Left colon (tissue), 2 donors: ENCODE measurements at regions not wholly inside any gene's neighbourhood (a gene's known extent, or its start where the extent isn't known, plus 50 kb on each side); places are given as distances from the start of the nearest gene placed in this dataset.

Experiments
- ATAC-seq: fragments of 200-7000 bp; cut with Tn5 transposase; one replicate; pipeline ENCODE4 v1.9.1; 2020; ENCODE audit warnings: mild to moderate bottlenecking, moderate library complexity
- DNase-seq, 2 donors: peaks; one replicate each; pipeline ENCODE4 v3.0.0-alpha.2; 2020
- intact Hi-C, 2 donors: fragments of 100-400 bp; cut with DNase I in 1 of 2; cut with micrococcal nuclease in 1 of 2; formaldehyde crosslinking; loops; one replicate each; pipeline versions ENCODE4 v1.11.2 to v1.14.0; 2022; cut with DNase I, micrococcal nuclease
- donor health status: DM: no; HTN: no; CAD: no.
- donor health status: DM: yes; HTN: yes; CAD: no.

DNA sequence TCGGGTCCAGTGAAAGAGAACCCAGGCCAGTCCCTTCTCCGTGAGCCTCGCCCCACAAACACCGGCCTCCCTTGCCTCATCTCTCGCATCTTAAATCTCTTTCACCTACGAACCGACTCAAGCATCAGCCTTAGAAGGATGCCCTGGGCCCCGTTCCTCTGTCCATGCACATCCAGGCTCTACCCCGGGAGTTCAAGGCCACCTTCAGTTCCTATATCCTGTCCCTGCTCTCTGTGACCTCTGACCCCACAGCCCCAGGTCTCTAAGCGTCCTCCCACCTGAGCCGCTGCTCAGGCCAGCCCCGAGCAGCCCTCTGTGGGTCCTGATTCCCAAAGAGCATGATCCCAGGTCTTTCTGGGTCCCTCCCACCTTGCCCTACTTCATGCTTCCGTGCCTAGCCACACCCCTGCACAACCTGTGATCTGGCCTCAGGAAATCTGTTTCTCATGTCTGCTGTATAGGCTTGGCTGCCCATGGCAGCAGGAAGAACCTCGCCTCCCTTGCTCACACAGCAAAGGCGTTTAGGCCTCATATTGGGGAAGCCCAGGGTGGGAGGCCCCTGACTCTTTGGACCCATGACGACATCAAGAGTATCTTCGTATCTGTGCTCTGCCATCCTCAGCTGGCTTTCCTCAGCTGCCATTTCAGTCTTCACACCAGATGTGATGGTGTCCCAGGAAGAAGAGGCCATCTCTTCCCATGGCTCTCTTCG is 77.5 kb upstream of the SEPTIN5 start:
- intact Hi-C loops, result no loop called here

DNA sequence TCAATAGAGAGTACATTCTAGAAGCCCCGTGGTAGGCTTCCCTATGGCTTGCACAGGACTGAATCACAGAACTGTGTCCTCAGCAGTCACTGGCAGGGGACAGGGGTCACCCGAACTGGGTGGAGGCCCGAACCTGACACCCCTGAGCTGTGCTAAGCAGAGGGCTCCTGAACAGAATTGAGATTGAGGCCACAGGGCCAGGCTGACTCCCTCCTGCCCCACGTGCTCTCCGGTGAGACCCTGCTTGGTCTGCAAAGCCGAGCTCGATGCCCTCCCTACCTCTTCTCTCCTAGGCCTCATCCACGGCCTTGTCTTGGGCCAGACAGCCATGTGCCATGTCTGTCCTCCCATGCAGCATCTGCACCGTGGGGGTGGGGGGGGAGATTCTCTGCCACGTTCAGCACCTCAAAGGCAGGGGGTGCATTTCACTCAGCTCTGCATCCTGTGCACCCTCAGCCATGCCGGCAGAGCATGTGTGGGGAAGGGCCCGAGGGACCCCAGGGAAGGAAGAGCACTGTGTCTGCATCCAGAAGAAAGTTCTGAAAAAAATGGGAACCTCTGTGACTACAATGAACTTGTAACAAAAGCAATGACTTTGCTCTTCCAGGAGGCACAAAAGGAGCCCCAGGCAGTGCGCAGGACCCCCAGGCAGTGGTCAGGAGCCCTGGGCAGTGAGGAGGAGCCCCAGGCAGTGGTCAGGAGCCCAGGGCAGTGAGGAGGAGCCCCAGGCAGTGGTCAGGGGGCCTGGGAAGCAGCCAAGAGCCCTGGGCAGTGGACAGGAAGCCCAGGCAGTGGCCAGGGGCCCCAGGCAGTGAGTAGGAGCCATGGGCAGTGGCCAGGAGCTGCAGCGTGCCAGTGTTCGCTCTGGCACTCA is 76.7 kb upstream of the SEPTIN5 start:
- no peak for ATAC-seq
- no peak for DNase-seq
- intact Hi-C loops, result no loop called here

More for the DNA sequence above, 77.5 kb upstream of the SEPTIN5 start:
- ATAC-seq (no peak), DNase-seq (no peak)

DNA sequence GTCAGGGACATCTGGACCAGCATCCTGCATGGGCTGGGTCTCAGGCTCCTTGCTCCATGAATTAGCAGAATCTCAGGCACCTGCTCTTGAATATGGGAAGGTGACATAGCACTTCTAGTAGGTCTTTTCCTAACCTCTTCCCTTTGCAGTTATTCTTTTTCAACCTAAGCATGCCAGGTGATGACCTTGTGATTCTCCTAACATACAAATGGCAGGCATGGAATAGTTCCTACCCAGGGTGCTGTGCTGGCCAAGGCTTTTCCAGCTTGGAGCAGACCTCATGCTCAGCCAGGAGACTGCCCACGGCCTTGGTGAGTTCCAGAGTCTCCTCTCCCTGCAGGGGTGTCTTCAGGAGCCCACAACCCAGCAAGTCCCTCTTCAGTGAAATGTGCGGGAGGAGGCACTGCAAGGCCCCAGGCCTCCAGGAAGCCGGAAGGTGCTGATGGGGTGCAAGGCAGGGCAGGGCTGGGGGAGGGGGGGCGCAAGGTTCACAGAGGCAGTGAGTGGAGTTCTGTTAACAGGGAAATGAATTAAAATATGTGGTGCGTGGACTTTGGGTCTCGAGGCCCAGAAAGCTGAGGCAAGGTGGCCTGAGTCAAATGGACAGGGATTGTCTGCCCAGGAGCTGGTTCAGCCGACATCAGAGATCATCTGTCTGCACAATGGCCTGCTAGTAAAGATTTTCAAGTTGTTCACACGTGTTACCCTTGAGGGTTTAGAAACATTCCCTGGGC is 75.9 kb upstream of the SEPTIN5 start:
- no peak for DNase-seq
- intact Hi-C loops, result no loop called here
- ATAC-seq, result no peak

DNA sequence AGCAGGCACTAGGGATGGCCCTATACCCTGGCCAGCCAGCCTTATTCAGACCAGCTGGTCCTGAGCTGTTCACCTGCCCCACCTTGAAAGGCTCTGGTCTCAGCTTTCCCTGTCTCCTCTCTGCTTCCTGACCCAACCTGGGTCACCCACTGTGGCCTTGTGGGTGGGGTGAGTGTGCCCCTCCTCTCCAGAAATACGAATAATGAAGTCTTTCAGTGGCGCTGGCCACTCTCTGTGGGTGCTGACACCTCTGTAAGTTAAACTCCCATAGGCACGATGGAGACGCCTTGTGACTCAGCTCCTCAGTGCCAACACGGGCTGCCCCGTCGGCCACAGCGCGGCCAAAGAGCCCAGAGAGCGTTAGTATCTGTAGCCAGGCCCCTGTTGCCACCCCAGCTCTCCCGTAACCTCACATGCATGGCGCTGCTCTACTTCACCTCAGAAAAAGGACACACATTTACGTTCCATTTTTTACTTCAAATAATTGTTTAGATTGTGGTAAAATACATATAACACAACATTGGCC is 74.6 kb upstream of the SEPTIN5 start:
- DNase-seq (no peak), ATAC-seq (no peak)
- intact Hi-C loops, result no loop called here

DNA sequence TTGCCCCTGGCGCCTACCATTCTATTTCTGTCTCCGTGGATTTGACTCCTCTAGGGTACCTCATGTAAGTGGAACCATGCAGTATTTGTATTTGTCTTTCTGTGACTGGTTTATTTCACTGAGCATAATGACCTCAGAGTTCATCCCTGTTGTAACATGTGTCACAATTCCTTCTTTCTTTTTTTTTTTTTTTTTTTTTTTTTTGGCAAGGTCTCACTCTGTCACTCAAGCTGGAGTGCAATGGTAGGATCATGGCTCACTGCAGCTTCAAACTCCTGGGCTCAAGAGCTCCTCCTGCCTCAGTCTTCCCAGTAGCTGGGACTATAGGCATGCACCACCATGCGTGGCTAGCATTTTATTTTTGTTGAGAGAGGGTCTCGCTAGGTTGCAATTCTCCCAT is 74.0 kb upstream of the SEPTIN5 start:
- ATAC-seq (no peak), DNase-seq (no peak)
- intact Hi-C loops, result no loop called here

DNA sequence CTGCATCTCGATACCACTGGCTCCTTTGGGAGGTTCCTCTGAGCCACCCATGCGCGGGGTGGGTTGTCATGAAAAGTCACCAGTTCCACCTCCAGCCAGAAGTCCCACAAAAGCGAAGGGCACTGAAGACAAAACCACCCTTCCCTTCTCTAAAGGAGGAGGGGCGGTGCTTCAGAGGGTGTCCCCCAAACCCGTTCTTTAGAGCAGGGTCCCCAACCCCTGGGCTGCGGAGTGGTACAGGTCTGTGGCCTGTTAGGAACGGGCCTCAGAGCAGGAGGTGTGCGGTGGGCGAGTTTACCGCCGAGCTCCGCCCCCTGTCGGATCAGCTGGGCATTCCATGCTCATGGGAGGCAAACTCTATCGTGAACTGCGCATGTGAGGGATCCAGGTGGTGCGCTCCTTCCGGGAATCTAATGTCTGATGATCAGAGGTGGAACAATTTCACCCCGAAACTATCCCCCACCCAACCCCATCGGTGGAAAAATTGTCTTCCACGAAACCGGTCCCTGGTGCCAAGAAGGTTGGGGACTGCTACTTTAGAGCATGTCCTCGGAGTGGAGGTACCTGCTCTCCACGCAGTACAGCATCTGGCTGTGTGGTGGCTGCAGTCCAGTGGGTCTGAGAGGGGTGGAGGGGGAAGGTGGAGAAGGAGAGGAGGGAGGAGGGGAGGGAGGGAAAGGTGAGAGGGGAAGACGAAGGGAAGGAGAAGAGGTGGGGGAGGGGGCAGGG is 72.9 kb upstream of the SEPTIN5 start:
- ATAC-seq (peak; percentile 51), DNase-seq (peak in 1 of 2 donors; percentile 27)
- intact Hi-C loops, result no loop called here

DNA sequence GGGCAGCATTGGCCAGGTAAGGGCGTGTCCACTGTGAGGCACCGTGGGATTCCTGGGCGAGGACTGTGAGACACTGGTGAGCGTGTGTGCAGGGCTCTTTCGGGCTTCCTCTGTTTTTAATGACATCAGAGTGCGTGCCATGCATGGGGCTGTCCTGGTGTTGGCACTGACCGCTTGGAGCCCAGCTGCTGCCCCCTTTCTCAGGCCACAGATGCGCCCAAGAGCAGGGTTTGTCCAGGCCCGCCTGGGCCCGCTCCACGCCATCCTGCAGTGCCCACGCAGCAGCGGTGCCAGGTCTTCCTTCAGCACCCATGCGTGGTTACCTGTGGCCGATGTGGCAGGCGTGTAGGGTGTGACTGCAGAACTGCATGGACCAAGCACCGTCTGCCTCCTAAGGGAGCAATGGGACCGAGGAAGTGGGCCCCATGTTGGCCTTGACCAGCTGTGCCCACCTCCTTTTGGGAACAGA is 72.3 kb upstream of the SEPTIN5 start:
- DNase-seq (no peak), ATAC-seq (no peak)
- intact Hi-C loops, result no loop called here

DNA sequence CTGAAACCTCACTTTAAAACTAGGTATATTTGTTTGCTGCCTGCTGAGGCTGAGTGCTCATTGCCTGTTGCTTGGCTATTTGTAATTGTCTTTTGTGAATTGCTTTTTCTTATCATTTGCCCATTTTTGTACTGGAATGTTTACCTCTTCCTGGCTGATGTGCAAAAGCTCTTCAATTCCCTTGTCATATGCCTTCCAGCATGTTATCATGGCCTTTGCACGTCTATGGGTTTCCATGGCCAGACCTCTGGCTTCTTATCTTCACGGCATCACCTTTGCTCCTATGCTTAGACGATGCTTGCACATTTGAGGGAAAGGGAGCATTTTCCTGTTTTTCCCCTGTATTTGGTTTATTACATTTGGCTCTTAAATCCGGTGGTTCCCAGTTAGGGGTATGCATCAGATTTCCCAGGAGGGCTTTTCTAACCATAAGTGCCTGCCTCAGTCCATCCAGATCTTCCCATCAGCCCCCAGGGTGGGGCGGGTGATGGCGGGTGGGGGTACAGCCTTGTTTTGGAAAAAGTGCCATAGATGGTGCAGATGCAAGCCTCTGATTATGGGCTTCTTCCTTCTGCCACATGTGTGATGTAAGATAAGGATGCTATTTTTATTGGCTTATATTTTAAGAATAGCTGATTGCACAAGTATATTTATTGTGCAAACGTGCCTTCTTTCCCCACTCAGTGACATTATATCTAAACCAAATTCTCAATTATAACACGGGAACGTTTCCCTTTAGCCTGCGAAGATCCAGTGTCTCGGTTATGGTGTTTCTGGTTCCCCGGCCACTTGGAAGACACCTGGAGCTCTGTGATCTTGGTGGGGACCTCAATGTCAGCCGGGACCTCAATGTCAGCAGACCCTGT is 70.6 kb upstream of the SEPTIN5 start:
- no peak for DNase-seq
- no peak for ATAC-seq
- intact Hi-C loops, result no loop called here

DNA sequence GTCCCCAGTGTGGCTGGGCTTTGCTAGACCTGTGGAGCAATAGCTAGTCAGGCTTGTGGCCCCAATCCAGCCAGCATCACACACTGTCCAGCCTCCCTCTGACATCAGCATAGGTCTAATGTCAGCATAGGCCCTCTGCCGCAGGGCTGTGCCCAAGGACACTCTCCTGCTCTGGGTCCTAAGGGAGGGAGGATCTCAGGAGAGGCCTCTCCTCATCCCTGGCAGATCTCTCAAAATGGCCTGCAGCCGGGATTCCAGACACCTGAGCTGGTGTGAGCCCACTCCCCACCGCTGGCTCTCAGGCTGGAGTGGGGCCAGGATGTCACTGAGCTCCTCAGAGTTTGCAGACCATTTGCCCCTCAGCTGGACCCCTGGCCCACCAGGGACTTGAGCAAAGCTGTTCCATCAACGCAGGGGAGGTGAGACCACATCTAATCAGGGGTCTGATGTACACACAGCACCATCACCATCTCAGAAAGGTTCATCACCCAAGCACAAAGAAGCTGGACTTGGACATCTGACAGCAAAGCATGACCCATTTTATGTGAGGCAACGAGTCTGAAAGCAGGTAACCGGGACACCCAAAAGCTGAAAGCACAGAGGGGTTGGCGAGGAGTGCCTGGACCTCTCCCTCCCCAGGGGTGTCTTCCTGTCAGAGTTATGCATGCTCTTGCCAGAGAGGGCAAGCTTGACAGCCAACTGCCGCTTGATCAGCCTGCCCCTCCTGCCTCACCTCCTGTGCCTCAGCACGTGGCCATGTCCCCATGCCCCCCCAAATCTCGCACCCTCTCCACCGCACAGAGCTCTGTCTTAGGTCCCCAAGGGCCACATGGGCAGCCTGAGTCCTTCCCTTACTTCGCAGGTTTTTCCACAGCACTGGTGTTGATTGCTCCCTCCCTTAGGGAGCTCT is 69.7 kb upstream of the SEPTIN5 start:
- DNase-seq (no peak), ATAC-seq (no peak)
- intact Hi-C loops, result no loop called here

DNA sequence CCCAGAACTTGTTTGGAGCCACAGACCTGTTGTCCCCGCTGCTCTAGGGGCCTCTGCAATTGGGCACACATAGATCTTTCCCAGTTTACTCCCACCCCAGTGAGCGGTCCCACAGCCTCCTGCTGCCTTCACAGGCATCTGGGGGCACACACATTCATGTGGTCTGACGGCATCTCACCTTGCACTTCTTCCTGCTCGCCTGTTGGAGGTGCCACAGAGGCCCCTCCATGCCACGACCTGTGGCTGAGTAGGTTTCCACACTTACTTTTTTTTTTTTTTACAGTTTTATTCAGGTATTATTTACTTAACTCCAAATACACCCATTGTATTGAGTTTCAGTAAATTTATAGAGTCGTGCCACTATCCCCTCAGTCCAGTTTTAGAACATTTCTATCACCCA is 68.9 kb upstream of the SEPTIN5 start:
- DNase-seq (no peak), ATAC-seq (no peak)
- intact Hi-C loops, result no loop called here

DNA sequence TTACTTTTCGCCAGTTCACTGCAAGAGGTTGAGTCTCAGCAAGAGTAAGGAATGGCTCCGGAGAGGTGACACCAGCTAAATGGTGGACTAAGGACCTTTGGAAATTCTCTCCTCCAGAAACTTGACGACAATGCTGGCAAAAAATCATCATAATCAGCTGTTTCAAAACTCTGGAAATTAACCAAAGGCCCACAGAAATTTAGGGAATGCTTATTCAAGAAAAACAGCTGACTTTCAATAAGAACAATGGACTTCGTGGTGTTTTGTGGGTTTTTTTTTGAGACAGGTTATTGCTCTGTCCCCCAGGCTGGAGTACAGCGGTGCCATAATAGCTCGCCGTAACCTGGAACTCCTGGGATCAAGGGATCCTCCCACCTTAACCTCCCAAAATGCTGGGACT is 68.4 kb upstream of the SEPTIN5 start:
- ATAC-seq (no peak), DNase-seq (no peak)
- intact Hi-C loops, result no loop called here

DNA sequence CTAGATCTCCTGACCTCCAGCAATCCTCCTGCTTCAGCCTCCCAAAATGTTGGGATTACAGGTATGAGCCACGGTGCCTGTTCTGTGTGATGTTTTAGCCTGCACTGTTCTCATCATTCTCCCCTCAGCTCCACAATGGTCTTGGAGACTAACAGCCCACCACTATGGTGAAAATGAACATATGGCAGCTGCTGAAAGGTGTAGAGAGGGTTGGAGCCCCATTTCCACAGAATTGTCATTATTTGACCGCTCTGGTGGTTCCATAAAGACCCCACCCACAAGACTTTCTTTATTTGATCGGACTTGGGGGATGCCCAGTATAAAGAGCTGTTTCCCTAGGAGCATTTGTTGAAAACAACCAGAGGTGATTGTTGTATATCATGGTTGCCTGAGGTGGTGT is 67.9 kb upstream of the SEPTIN5 start:
- DNase-seq (no peak), ATAC-seq (no peak)
- intact Hi-C loops, result no loop called here

DNA sequence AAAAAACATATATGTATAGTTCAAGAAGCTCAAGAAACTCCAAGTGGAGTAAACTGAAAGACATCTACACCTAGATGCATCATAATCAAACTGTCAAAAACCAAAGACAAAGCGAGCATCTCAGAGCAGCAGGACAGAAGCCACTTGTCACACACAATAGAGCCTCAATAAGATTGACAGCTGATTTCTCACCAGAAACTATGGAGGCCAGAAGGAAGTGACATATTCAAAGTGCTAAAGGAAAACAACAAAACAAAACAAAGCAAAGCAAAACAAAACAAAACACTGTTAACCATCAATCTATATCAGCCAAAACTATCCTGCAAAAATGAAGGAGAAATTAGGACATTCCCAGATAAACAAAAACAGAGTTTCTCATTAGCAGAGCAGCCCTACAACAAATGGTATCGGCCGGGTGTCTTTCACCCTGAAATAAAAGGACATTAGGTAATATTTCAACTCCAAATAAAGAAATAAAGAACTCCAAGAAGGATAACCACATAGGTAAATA is 65.8 kb upstream of the SEPTIN5 start:
- no peak for ATAC-seq
- intact Hi-C loops, result no loop called here
- no peak for DNase-seq

DNA sequence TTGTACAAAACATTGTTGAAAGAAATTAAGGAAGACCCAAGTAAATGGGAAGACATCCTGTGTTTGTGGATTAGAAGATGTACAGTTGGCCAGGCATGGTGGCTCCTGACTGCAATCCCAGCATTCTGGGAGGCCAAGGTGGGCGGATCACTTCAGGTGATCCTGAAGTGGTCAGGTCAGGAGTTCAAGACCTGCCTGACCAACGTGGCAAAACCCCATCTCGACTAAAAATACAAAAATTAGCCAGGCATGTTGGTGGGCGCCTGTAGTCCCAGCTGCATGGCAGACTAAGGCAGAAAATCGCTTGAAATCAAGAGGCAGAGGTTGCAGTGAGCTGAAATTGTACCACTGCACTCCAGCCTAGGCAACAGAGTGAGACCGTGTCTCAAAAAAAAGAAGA is 62.0 kb upstream of the SEPTIN5 start:
- intact Hi-C loops, result no loop called here
- DNase-seq (no peak), ATAC-seq (no peak)

DNA sequence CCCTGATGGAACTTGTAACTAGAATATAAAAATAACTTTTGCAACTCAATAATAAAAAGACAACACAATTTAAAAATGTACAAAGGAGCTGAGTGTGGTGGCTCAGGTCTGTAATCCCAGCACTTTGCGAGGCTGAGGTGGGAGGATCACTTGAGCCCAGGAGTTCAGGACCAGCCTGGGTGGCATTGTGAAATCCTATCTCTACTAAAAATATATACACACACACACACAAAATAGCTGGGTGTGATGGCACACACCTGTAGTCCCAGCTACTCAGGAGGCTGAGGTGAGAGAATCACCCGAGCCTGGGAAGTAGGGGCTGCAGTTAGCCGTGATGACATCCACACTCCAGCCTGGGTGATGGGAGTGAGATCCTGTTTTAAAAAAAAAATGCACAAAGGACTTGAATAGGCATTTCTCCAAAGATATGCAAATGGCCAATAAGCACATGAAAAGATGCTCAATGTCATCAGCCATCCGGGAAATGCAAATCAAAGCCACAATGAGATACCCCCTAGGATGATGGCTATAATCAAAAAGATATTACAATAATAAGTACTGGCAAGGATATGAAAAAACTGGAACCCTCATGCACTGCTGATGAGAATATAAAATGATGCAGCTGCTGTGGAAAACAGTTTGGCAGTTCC is 59.8 kb upstream of the SEPTIN5 start:
- no peak for DNase-seq
- intact Hi-C loops, result no loop called here
- ATAC-seq, result no peak

DNA sequence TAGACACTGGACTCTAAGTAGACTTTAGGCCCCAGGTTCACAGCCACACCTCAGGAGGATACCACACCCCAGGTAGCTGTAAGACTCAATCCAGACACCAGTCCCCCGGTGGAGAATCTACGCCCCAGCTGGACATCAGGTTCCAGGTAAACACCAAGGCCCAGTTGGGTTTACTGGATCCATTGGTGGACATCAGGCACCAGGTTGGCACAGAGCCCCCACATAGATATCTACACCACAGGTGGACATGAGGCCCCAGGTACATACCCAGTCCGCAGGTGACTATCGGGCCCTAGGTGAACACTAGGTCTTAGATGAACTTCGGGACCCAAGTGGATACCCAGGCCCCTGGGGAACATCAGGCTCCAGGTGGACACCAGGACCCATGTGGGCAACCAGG is 58.9 kb upstream of the SEPTIN5 start:
- DNase-seq, result no peak
- intact Hi-C loops, result no loop called here
- no peak for ATAC-seq
